Activated T-helper 1 cell treated with anti-CD3 and anti-CD28 coated beads, Interleukin-12 subunit alpha, Interleukin-12 subunit beta, Interleukin-2, Interleukin-4 antibody, amounts not matched to agents 30 ng/mL and 10 ng/mL and 1 ng/mL, durations not matched to agents 14 hours and 24 hours and 36 hours (primary cell): ENCODE measurements at regions not wholly inside any gene's neighbourhood (a gene's known extent, or its start where the extent isn't known, plus 50 kb on each side); places are given as distances from the start of the nearest gene placed in this dataset.
"Not testable (repeated sequence)": the region's sequence is repeated elsewhere in the genome, so short reads cannot be mapped to it uniquely, and the experiment has no call there.

ENCODE experiments used
- DNase-seq: peaks from one replicate; pipeline ENCODE4 v3.0.0; 2021; ENCODE audit warnings: low spot score
- H3K27ac Mint-ChIP-seq: one replicate; pipeline ENCODE4 v1.8.0; 2021; ENCODE audit warnings: mild to moderate bottlenecking, mixed read lengths
- H3K27me3 Mint-ChIP-seq: one replicate; pipeline ENCODE4 v1.8.0; 2022; ENCODE audit warnings: mild to moderate bottlenecking, moderate library complexity, mixed read lengths; ENCODE audit not compliant: insufficient read depth
- H3K36me3 Mint-ChIP-seq: one replicate; pipeline ENCODE4 v1.8.0; 2021; ENCODE audit warnings: low read depth, mixed read lengths
- H3K4me1 Mint-ChIP-seq: one replicate; pipeline ENCODE4 v1.8.0; 2021; ENCODE audit warnings: low read depth, mixed read lengths
- H3K4me3 Mint-ChIP-seq: one replicate; pipeline ENCODE4 v1.8.0; 2021; ENCODE audit warnings: mild to moderate bottlenecking, moderate library complexity, mixed read lengths
- H3K9me3 Mint-ChIP-seq: one replicate; pipeline ENCODE4 v1.8.0; 2021; ENCODE audit warnings: mixed read lengths
- intact Hi-C: fragments of 100-400 bp; cut with micrococcal nuclease; formaldehyde crosslinking; loops from one replicate; pipeline ENCODE4 v1.15.1; 2024

GRCh38 chr1:185463011-185463410 lies 146.0 kb upstream of the IVNS1ABP start:
- no peak overlapping the region for H3K4me3 Mint-ChIP-seq
- intact Hi-C loops = no loop called here
- no peak overlapping the region for H3K27ac Mint-ChIP-seq
- peaks cover 2% of the 10 kb centered on the region for H3K36me3 Mint-ChIP-seq
- H3K4me1 Mint-ChIP-seq = peaks cover 10% of the 10 kb centered on the region
- H3K9me3 Mint-ChIP-seq = peaks cover 10% of the 10 kb centered on the region
- DNase-seq = no peak
- H3K27me3 Mint-ChIP-seq = peaks cover 2% of the 10 kb centered on the region

GRCh38 chr1:185460723-185461122 lies 143.7 kb upstream of the IVNS1ABP start:
- H3K4me3 Mint-ChIP-seq, H3K27me3 Mint-ChIP-seq, intact Hi-C loops, H3K27ac Mint-ChIP-seq, H3K36me3 Mint-ChIP-seq, DNase-seq: not testable (repeated sequence)
- peaks cover 10% of the 10 kb centered on the region for H3K4me1 Mint-ChIP-seq
- H3K9me3 Mint-ChIP-seq = peaks cover 10% of the 10 kb centered on the region

- peaks cover 10% of the 10 kb centered on the region for H3K4me1 Mint-ChIP-seq
- peaks cover 10% of the 10 kb centered on the region for H3K9me3 Mint-ChIP-seq
- intact Hi-C loops = no loop called here
- H3K36me3 Mint-ChIP-seq = peaks cover 2% of the 10 kb centered on the region
- no peak overlapping the region for H3K4me3 Mint-ChIP-seq
- H3K27ac Mint-ChIP-seq = no peak overlapping the region
- H3K27me3 Mint-ChIP-seq = peaks cover 4% of the 10 kb centered on the region
- no peak for DNase-seq
Measured at GRCh38 chr1:185459141-185459540, 142.1 kb upstream of the IVNS1ABP start.

- DNase-seq = no peak
- Mint-ChIP-seq H3K4me3 (no peak overlapping the region), H3K27me3 (peaks cover 4% of the 10 kb centered on the region), H3K27ac (no peak overlapping the region), H3K4me1 (peaks cover 9% of the 10 kb centered on the region), H3K9me3 (peaks cover 10% of the 10 kb centered on the region), H3K36me3 (peaks cover 2% of the 10 kb centered on the region)
- intact Hi-C loops = no loop called here
Measured at GRCh38 chr1:185458670-185459069, 141.6 kb upstream of the IVNS1ABP start.

GRCh38 chr1:185453496-185454192 lies 136.6 kb upstream of the IVNS1ABP start:
- Mint-ChIP-seq H3K27me3 (peaks cover 3% of the 10 kb centered on the region), H3K27ac (no peak overlapping the region), H3K4me3 (no peak overlapping the region), H3K9me3 (peaks cover 31% of the 10 kb centered on the region), H3K36me3 (peaks cover 4% of the 10 kb centered on the region), H3K4me1 (peaks cover 7% of the 10 kb centered on the region)
- DNase-seq = no peak
- intact Hi-C loops = no loop called here

GRCh38 chr1:185450917-185451316 lies 133.9 kb upstream of the IVNS1ABP start:
- intact Hi-C loops = no loop called here
- H3K4me3 Mint-ChIP-seq = no peak overlapping the region
- peaks cover 11% of the 10 kb centered on the region for H3K36me3 Mint-ChIP-seq
- peaks cover 12% of the 10 kb centered on the region for H3K4me1 Mint-ChIP-seq
- peaks cover 31% of the 10 kb centered on the region for H3K9me3 Mint-ChIP-seq
- H3K27ac Mint-ChIP-seq = no peak overlapping the region
- no peaks in the 10 kb centered on the region for H3K27me3 Mint-ChIP-seq
- DNase-seq = no peak

- Mint-ChIP-seq H3K27ac (no peak overlapping the region), H3K4me3 (no peak overlapping the region), H3K27me3 (no peaks in the 10 kb centered on the region), H3K4me1 (peaks cover 17% of the 10 kb centered on the region), H3K9me3 (peaks cover 31% of the 10 kb centered on the region), H3K36me3 (peaks cover 11% of the 10 kb centered on the region)
- DNase-seq = no peak
- intact Hi-C loops = no loop called here
Measured at GRCh38 chr1:185450060-185450788, 133.2 kb upstream of the IVNS1ABP start.

- peaks cover 11% of the 10 kb centered on the region for H3K36me3 Mint-ChIP-seq
Measured at GRCh38 chr1:185449378-185450059, 132.5 kb upstream of the IVNS1ABP start.

GRCh38 chr1:185448591-185449186 lies 131.6 kb upstream of the IVNS1ABP start:
- H3K36me3 Mint-ChIP-seq = peaks cover 11% of the 10 kb centered on the region
- intact Hi-C loops = loop anchor here (10.0 kb wide), 1 partner anchor 474 kb away; the partner anchor contains the start of gene NIBAN1
- DNase-seq = no peak
- peaks cover 31% of the 10 kb centered on the region for H3K9me3 Mint-ChIP-seq
- no peaks in the 10 kb centered on the region for H3K27me3 Mint-ChIP-seq
- H3K27ac Mint-ChIP-seq = no peak overlapping the region
- H3K4me1 Mint-ChIP-seq = peaks cover 18% of the 10 kb centered on the region
- H3K4me3 Mint-ChIP-seq = no peak overlapping the region

More at GRCh38 chr1:185449378-185450059, 132.5 kb upstream of the IVNS1ABP start:
- Mint-ChIP-seq H3K27me3 (no peaks in the 10 kb centered on the region), H3K4me3 (no peak overlapping the region), H3K9me3 (peaks cover 31% of the 10 kb centered on the region), H3K4me1 (peaks cover 17% of the 10 kb centered on the region), H3K27ac (no peak overlapping the region)
- intact Hi-C loops = loop anchor here (10.0 kb wide), 1 partner anchor 475 kb away; the partner anchor contains the start of gene NIBAN1
- DNase-seq = no peak

- no peak overlapping the region for H3K27ac Mint-ChIP-seq
- H3K27me3 Mint-ChIP-seq = no peaks in the 10 kb centered on the region
- peaks cover 10% of the 10 kb centered on the region for H3K36me3 Mint-ChIP-seq
- H3K4me1 Mint-ChIP-seq = peaks cover 32% of the 10 kb centered on the region
- intact Hi-C loops = loop anchor here (10.0 kb wide), 1 partner anchor 471 kb away; the partner anchor contains the start of gene NIBAN1
- no peak for DNase-seq
- H3K9me3 Mint-ChIP-seq = peaks cover 25% of the 10 kb centered on the region
- no peak overlapping the region for H3K4me3 Mint-ChIP-seq
Measured at GRCh38 chr1:185446131-185446530, 129.1 kb upstream of the IVNS1ABP start.

- Mint-ChIP-seq H3K27me3 (no peaks in the 10 kb centered on the region), H3K9me3 (peaks cover 21% of the 10 kb centered on the region), H3K27ac (no peak overlapping the region), H3K36me3 (peaks cover 12% of the 10 kb centered on the region), H3K4me1 (peaks cover 37% of the 10 kb centered on the region), H3K4me3 (no peak overlapping the region)
- intact Hi-C loops = loop anchor here (10.0 kb wide), 1 partner anchor 471 kb away; the partner anchor contains the start of gene NIBAN1
- no peak for DNase-seq
Measured at GRCh38 chr1:185445594-185445993, 128.6 kb upstream of the IVNS1ABP start.

- H3K36me3 Mint-ChIP-seq = peaks cover 12% of the 10 kb centered on the region
- no peak for DNase-seq
- no peaks in the 10 kb centered on the region for H3K27me3 Mint-ChIP-seq
- H3K4me3 Mint-ChIP-seq = no peak overlapping the region
- intact Hi-C loops = loop anchor here (5.0 to 10.0 kb wide), 3 partner anchors 238 to 470 kb away; partner anchors contain the start of genes NIBAN1, SWT1 and TRMT1L
- H3K9me3 Mint-ChIP-seq = peaks cover 13% of the 10 kb centered on the region
- peaks cover 37% of the 10 kb centered on the region for H3K4me1 Mint-ChIP-seq
- H3K27ac Mint-ChIP-seq = no peak overlapping the region
Measured at GRCh38 chr1:185444676-185445075, 127.6 kb upstream of the IVNS1ABP start.
